ENCODE measurements at regions not wholly inside any gene's neighbourhood (a gene's known extent, or its start where the extent isn't known, plus 50 kb on each side); places are given as distances from the start of the nearest gene placed in this dataset.

DNA sequence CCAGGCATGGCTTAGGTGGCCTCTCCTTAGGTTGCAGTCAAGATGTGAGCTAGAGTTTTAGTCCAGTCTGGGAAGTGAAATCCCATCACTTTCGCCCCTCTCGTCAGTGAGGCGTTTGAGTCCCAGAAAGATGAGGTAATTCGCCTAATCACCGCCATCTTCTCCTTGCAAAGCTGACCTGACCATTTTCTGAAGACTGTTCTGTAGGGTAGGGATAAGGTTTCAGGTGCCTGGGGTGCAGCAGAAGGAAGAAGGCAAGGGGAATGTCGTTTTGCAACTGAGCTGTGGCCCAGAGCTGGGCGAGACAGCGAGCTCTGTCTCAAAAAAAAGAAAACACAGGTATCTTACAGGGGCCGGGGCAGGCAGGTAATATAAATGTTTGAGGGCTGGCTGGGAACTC is 61.7 kb upstream of the CECR2 start:
- H3K27ac ChIP-seq: no peak overlapping the region
- H4K20me1 ChIP-seq (ENCODE audit: insufficient read depth, poor library complexity, severe bottlenecking): no peaks in the 10 kb centered on the region
- H3K4me1 ChIP-seq (ENCODE audit: insufficient read depth): no peaks in the 10 kb centered on the region
- DNase-seq (ENCODE audit: low spot score): no peak
- 71% methylated on average over 9 of the region's 9 CpGs for WGBS (ENCODE audit: low lambda C conversion rate, missing lambda C conversion rate)
- H3K9me2 ChIP-seq (replicated peaks; ENCODE audit: insufficient read depth): no peaks in the 10 kb centered on the region
- no peaks in the 10 kb centered on the region for H3K9me3 ChIP-seq (ENCODE audit: low read depth)
- H3K4me3 ChIP-seq: no peak overlapping the region
- no peaks in the 10 kb centered on the region for H3K27me3 ChIP-seq
- no peak overlapping the region for H3K4me2 ChIP-seq
- H3K79me2 ChIP-seq: no peaks in the 10 kb centered on the region
- TF ChIP-seq, protein P1, sequence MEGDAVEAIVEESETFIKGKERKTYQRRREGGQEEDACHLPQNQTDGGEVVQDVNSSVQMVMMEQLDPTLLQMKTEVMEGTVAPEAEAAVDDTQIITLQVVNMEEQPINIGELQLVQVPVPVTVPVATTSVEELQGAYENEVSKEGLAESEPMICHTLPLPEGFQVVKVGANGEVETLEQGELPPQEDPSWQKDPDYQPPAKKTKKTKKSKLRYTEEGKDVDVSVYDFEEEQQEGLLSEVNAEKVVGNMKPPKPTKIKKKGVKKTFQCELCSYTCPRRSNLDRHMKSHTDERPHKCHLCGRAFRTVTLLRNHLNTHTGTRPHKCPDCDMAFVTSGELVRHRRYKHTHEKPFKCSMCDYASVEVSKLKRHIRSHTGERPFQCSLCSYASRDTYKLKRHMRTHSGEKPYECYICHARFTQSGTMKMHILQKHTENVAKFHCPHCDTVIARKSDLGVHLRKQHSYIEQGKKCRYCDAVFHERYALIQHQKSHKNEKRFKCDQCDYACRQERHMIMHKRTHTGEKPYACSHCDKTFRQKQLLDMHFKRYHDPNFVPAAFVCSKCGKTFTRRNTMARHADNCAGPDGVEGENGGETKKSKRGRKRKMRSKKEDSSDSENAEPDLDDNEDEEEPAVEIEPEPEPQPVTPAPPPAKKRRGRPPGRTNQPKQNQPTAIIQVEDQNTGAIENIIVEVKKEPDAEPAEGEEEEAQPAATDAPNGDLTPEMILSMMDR (IDR thresholded peaks at IDR 0.05; ENCODE audit: poor library complexity): no peak
- TF ChIP-seq EZH2phosphoT487 (IDR thresholded peaks at IDR 0.05; ENCODE audit: low read depth, severe bottlenecking, unreplicated experiment) (no peak), EZH2 (IDR thresholded peaks at IDR 0.05; ENCODE audit: borderline replicate concordance) (no peak)
- H3K36me3 ChIP-seq (replicated peaks; ENCODE audit: insufficient read depth, low read depth): no peaks in the 10 kb centered on the region
- no peak overlapping the region for H2AFZ ChIP-seq

GRCh38 chr22:17305076-17305475 is 64.2 kb upstream of the CECR2 start:
- Histone ChIP-seq H3K4me2 (no peak overlapping the region), H3K4me1 (ENCODE audit: insufficient read depth) (no peaks in the 10 kb centered on the region), H3K4me3 (no peak overlapping the region), H3K27me3 (no peaks in the 10 kb centered on the region), H3K79me2 (no peaks in the 10 kb centered on the region), H2AFZ (no peak overlapping the region), H3K27ac (no peak overlapping the region), H3K9me3 (ENCODE audit: low read depth) (no peaks in the 10 kb centered on the region), H3K36me3 (replicated peaks; ENCODE audit: insufficient read depth, low read depth) (no peaks in the 10 kb centered on the region), H3K9me2 (replicated peaks; ENCODE audit: insufficient read depth) (no peaks in the 10 kb centered on the region), H4K20me1 (ENCODE audit: insufficient read depth, poor library complexity, severe bottlenecking) (no peaks in the 10 kb centered on the region)
- no peak for DNase-seq (ENCODE audit: low spot score)
- TF ChIP-seq EZH2phosphoT487 (IDR thresholded peaks at IDR 0.05; ENCODE audit: low read depth, severe bottlenecking, unreplicated experiment): no peak
- TF ChIP-seq, protein P1 (IDR thresholded peaks at IDR 0.05; ENCODE audit: poor library complexity): no peak
- no peak for TF ChIP-seq EZH2 (IDR thresholded peaks at IDR 0.05; ENCODE audit: borderline replicate concordance)
- 83% methylated on average over 5 of the region's 5 CpGs for WGBS (ENCODE audit: low lambda C conversion rate, missing lambda C conversion rate)

- H3K4me1 ChIP-seq (ENCODE audit: insufficient read depth): no peaks in the 10 kb centered on the region
- H3K36me3 ChIP-seq (replicated peaks; ENCODE audit: insufficient read depth, low read depth): no peaks in the 10 kb centered on the region
- H4K20me1 ChIP-seq (ENCODE audit: insufficient read depth, poor library complexity, severe bottlenecking): no peaks in the 10 kb centered on the region
- H3K27me3 ChIP-seq: no peaks in the 10 kb centered on the region
- WGBS (ENCODE audit: low lambda C conversion rate, missing lambda C conversion rate): 85% methylated on average over 21 of the region's 21 CpGs
- no peak overlapping the region for H3K27ac ChIP-seq
- H3K9me2 ChIP-seq (replicated peaks; ENCODE audit: insufficient read depth): no peaks in the 10 kb centered on the region
- no peaks in the 10 kb centered on the region for H3K79me2 ChIP-seq
- DNase-seq (ENCODE audit: low spot score): no peak
- H3K4me3 ChIP-seq: no peak overlapping the region
- TF ChIP-seq EZH2 (IDR thresholded peaks at IDR 0.05; ENCODE audit: borderline replicate concordance) (no peak), EZH2phosphoT487 (IDR thresholded peaks at IDR 0.05; ENCODE audit: low read depth, severe bottlenecking, unreplicated experiment) (no peak)
- TF ChIP-seq, protein P1 (IDR thresholded peaks at IDR 0.05; ENCODE audit: poor library complexity): no peak
- H3K9me3 ChIP-seq (ENCODE audit: low read depth): no peaks in the 10 kb centered on the region
- H2AFZ ChIP-seq: no peak overlapping the region
- H3K4me2 ChIP-seq: no peak overlapping the region
Measured at GRCh38 chr22:17303840-17304779, 65.2 kb upstream of the CECR2 start.
